Heart right ventricle (tissue), 16 donors: ENCODE measurements at regions not wholly inside any gene's neighbourhood (a gene's known extent, or its start where the extent isn't known, plus 50 kb on each side); places are given as distances from the start of the nearest gene placed in this dataset.

Experiments
- ATAC-seq, 8 donors: fragments of 200-7000 bp; cut with Tn5 transposase; one replicate each; pipeline ENCODE4 v1.9.1; 2020; ENCODE audit warnings: mild to moderate bottlenecking in 8 of 8, moderate library complexity in 8 of 8, moderate number of reproducible peaks in 1 of 8
- DNase-seq, 2 donors: peaks; one replicate each; pipeline ENCODE4 v3.0.0-alpha.2; 2020
- H3K27ac ChIP-seq, 10 donors: fragments of 200-600 bp; sonication (generic) in 2 of 10; one replicate each; pipeline versions ENCODE4 v1.5.0 to v1.8.0; 2020 to 2022; ENCODE audit warnings: mild to moderate bottlenecking in 3 of 10
- H3K27me3 ChIP-seq, 7 donors: fragments of 200-600 bp; one replicate each; pipeline ENCODE4 v1.8.0; 2021 to 2022; ENCODE audit warnings: mild to moderate bottlenecking in 2 of 7
- H3K36me3 ChIP-seq, 9 donors: fragments of 200-600 bp; sonication (generic) in 1 of 9; one replicate each; pipeline versions ENCODE4 v1.5.0 to v1.8.0; 2020 to 2022; ENCODE audit warnings: mild to moderate bottlenecking in 2 of 9
- H3K4me1 ChIP-seq, 9 donors: fragments of 200-600 bp; sonication (generic) in 1 of 9; one replicate each; pipeline versions ENCODE4 v1.5.0 to v1.8.0; 2020 to 2022; ENCODE audit warnings: mild to moderate bottlenecking in 4 of 9
- H3K4me3 ChIP-seq, 10 donors: fragments of 200-600 bp; sonication (generic) in 2 of 10; one replicate each; pipeline versions ENCODE4 v1.5.0 to v1.8.0; 2020 to 2022; ENCODE audit warnings: mild to moderate bottlenecking in 7 of 10, moderate library complexity in 2 of 10
- H3K9me3 ChIP-seq, 11 donors: fragments of 200-600 bp in 10 of 11; sonication (generic) in 2 of 11; one replicate each; pipeline versions ENCODE4 v1.5.0 to v1.8.0; 2013 to 2022; ENCODE audit warnings: mild to moderate bottlenecking in 2 of 11, control low read depth in 1 of 11, moderate library complexity in 1 of 11
- CTCF ChIP-seq, 9 donors: fragments of 200-600 bp; sonication (generic) in 2 of 9; IDR thresholded peaks; one replicate each; pipeline versions ENCODE4 v1.5.0 to v1.8.0; 2021 to 2022; ENCODE audit warnings: antibody characterized with exemption in 9 of 9, mild to moderate bottlenecking in 5 of 9, moderate library complexity in 1 of 9
- WGBS, 2 donors: extraction: QIAGEN DNeasy Blood & Tissue Kit; methylation state at CpG; one replicate each; pipeline ENCODE4 v1.1.7; 2013; ENCODE audit warnings: inconsistent platforms in 1 of 2; 5-methylcytosine and 5-hydroxymethylcytosine counted together
- intact Hi-C, 10 donors: fragments of 100-400 bp; cut with DNase I; formaldehyde crosslinking; loops; one replicate each; pipeline versions ENCODE4 v1.11.1 to v1.14.2; 2022
- donor health status: Arrhythmogenic right ventricular cardiomyopathy.
- donor health status: ischemic (EF 13 %, LVEDD 7.1; RV severe dilation, severe dysfunction).
- donor health status: healthy with polysubstance abuse.
- donor health status: DM: no; HTN: yes; CAD: no.
- donor health status: DM: no; HTN: no; CAD: no.
- donor health status: ischemic (EF 25% LVEDD 6.9; RV normal size, moderate dysfunction).
- donor health status: ischemic (EF 25% LVEDD 5.7; RV mildly dilated, moderate dysfunction).
- donor health status: healthy.
- donor health status: DM: yes; HTN: yes; CAD: no.
- donor health status: Ischemic cardiomyopathy.
- donor health status: ischemic (EF 35%, LVEDD 5.7; RV mildly dilated, moderate dysfunction).
- donor health status: nonischemic (EF 11% LVEDD 7.7; RV severe dilation, severe dysfunction).
- donor health status: DM: yes; HTN: yes; CAD: no.
- donor health status: PGD.
- donor health status: ischemic (EF 29% LVEDD 5.4; RV normal size, mild dysfunction).
- donor health status: nonischemic (EF 23%, LVEDD 6.1; RV moderate dilation, normal function).

GRCh38 chr10:58082248-58082647, 185.4 kb downstream of the IPMK start:
- no peak for DNase-seq
- intact Hi-C loops, result no loop called here
- Histone ChIP-seq H3K27me3 (no peaks in the 10 kb centered on the region), H3K27ac (no peak overlapping the region), H3K9me3 (no peaks in the 10 kb centered on the region), H3K4me1 (no peaks in the 10 kb centered on the region), H3K36me3 (no peaks in the 10 kb centered on the region), H3K4me3 (no peak overlapping the region)
- TF ChIP-seq CTCF (IDR thresholded peaks at IDR 0.05), result no peak
- WGBS, 2 donors, result 83 to 92% methylated on average over 3 of the region's 3 CpGs
- no peak for ATAC-seq

- Histone ChIP-seq H3K27ac (no peak overlapping the region), H3K9me3 (no peaks in the 10 kb centered on the region), H3K36me3 (no peaks in the 10 kb centered on the region), H3K4me3 (no peak overlapping the region), H3K27me3 (no peaks in the 10 kb centered on the region), H3K4me1 (no peaks in the 10 kb centered on the region)
- DNase-seq, result no peak
- intact Hi-C loops, result no loop called here
- ATAC-seq, result no peak
- WGBS, 2 donors, result 16 to 63% methylated on average over 2 of the region's 2 CpGs
- TF ChIP-seq CTCF (IDR thresholded peaks at IDR 0.05), result no peak
These were observed 186.3 kb downstream of the IPMK start for GRCh38 chr10:58081353-58081752.

- intact Hi-C loops, result no loop called here
- ATAC-seq, result no peak
- TF ChIP-seq CTCF (IDR thresholded peaks at IDR 0.05), result no peak
These were observed 188.2 kb downstream of the IPMK start for GRCh38 chr10:58079461-58079860.

GRCh38 chr10:58072634-58073033, 195.1 kb downstream of the IPMK start:
- ATAC-seq (no peak), DNase-seq (no peak)
- Histone ChIP-seq H3K36me3 (no peaks in the 10 kb centered on the region), H3K27ac (no peak overlapping the region), H3K4me3 (no peak overlapping the region), H3K4me1 (no peaks in the 10 kb centered on the region), H3K27me3 (no peaks in the 10 kb centered on the region), H3K9me3 (no peaks in the 10 kb centered on the region)
- intact Hi-C loops, result no loop called here
- TF ChIP-seq CTCF (IDR thresholded peaks at IDR 0.05), result no peak
- WGBS, 2 donors, result 85 to 89% methylated on average over 3 of the region's 3 CpGs

More at GRCh38 chr10:58079461-58079860, 188.2 kb downstream of the IPMK start:
- Histone ChIP-seq H3K27me3 (no peaks in the 10 kb centered on the region), H3K36me3 (no peaks in the 10 kb centered on the region), H3K27ac (no peak overlapping the region), H3K9me3 (no peaks in the 10 kb centered on the region), H3K4me3 (no peak overlapping the region), H3K4me1 (no peaks in the 10 kb centered on the region)
- WGBS, 2 donors, result 88 to 92% methylated on average over 2 of the region's 2 CpGs
- DNase-seq, result no peak

GRCh38 chr10:58070956-58071355, 196.7 kb downstream of the IPMK start:
- Histone ChIP-seq H3K36me3 (no peaks in the 10 kb centered on the region), H3K4me1 (no peaks in the 10 kb centered on the region), H3K27ac (no peak overlapping the region), H3K27me3 (no peaks in the 10 kb centered on the region), H3K9me3 (no peaks in the 10 kb centered on the region), H3K4me3 (no peak overlapping the region)
- ATAC-seq (no peak), DNase-seq (no peak)
- intact Hi-C loops, result no loop called here
- no peak for TF ChIP-seq CTCF (IDR thresholded peaks at IDR 0.05)
- WGBS, 2 donors, result 61 to 65% methylated on average over 6 of the region's 6 CpGs
